Thyroid gland (tissue), 4 donors: ENCODE measurements at regions not wholly inside any gene's neighbourhood (a gene's known extent, or its start where the extent isn't known, plus 50 kb on each side); places are given as distances from the start of the nearest gene placed in this dataset.

ENCODE experiments used
- DNase-seq, 2 donors: peaks; one replicate each; pipeline ENCODE4 v3.0.0-alpha.2; 2019
- H3K27ac ChIP-seq, 3 donors: fragments of 200-600 bp; sonication (generic); 1 replicate in 2 of 3; 2 replicates in 1 of 3; pipeline ENCODE4 v1.5.1; 2016 to 2019; ENCODE audit warnings: mild to moderate bottlenecking in 1 of 3, moderate library complexity in 1 of 3
- H3K27me3 ChIP-seq: fragments of 200-600 bp; sonication (generic); one replicate; pipeline ENCODE4 v1.5.1; 2019
- H3K36me3 ChIP-seq, 2 donors: fragments of 200-600 bp; sonication (generic); one replicate each; pipeline ENCODE4 v1.5.1; 2016 to 2019
- H3K4me1 ChIP-seq, 2 donors: fragments of 200-600 bp; sonication (generic); one replicate each; pipeline ENCODE4 v1.5.1; 2017 to 2019
- H3K4me3 ChIP-seq, 3 donors: fragments of 200-600 bp; sonication (generic); replicated peaks in 1 of 3; 1 replicate in 2 of 3; 2 replicates in 1 of 3; pipeline ENCODE4 v1.5.1; 2016; ENCODE audit warnings: mild to moderate bottlenecking in 1 of 3
- H3K9me3 ChIP-seq: fragments of 200-600 bp; sonication (generic); one replicate; pipeline ENCODE4 v1.5.1; 2017
- POLR2A ChIP-seq, 2 donors: fragments of 450-650 bp; IDR thresholded peaks; one replicate each; pipeline ENCODE4 v1.6.1; 2017; ENCODE audit warnings: antibody characterized with exemption in 2 of 2, mild to moderate bottlenecking in 2 of 2, moderate library complexity in 1 of 2
- WGBS, 2 donors: methylation state at CpG; one replicate each; pipeline ENCODE4 v1.1.5; 2017; 5-methylcytosine and 5-hydroxymethylcytosine counted together
- intact Hi-C: fragments of 100-400 bp; cut with DNase I; formaldehyde crosslinking; loops from one replicate; pipeline ENCODE4 v1.15.1; 2023
- TF ChIP-seq, protein P1 (sequence below), 6 experiments: fragments of 200-600 bp in 3 of 6; fragments of 450-650 bp in 3 of 6; sonication (generic) in 3 of 6; IDR thresholded peaks; one replicate each; pipeline ENCODE4 v1.5.1; 2016 to 2019; ENCODE audit warnings: antibody characterized with exemption in 6 of 6, mild to moderate bottlenecking in 2 of 6, inconsistent platforms in 1 of 6, moderate library complexity in 1 of 6

GRCh38 chr4:126338548-126338947, 1023.8 kb downstream of the FAT4 start:
- Histone ChIP-seq H3K4me1 (no peaks in the 10 kb centered on the region), H3K27me3 (no peaks in the 10 kb centered on the region), H3K27ac (no peak overlapping the region), H3K4me3 (no peak overlapping the region), H3K36me3 (no peaks in the 10 kb centered on the region), H3K9me3 (no peaks in the 10 kb centered on the region)
- WGBS, 2 donors: 75 to 88% methylated on average over 2 of the region's 2 CpGs
- no peak for DNase-seq
- TF ChIP-seq, protein P1, sequence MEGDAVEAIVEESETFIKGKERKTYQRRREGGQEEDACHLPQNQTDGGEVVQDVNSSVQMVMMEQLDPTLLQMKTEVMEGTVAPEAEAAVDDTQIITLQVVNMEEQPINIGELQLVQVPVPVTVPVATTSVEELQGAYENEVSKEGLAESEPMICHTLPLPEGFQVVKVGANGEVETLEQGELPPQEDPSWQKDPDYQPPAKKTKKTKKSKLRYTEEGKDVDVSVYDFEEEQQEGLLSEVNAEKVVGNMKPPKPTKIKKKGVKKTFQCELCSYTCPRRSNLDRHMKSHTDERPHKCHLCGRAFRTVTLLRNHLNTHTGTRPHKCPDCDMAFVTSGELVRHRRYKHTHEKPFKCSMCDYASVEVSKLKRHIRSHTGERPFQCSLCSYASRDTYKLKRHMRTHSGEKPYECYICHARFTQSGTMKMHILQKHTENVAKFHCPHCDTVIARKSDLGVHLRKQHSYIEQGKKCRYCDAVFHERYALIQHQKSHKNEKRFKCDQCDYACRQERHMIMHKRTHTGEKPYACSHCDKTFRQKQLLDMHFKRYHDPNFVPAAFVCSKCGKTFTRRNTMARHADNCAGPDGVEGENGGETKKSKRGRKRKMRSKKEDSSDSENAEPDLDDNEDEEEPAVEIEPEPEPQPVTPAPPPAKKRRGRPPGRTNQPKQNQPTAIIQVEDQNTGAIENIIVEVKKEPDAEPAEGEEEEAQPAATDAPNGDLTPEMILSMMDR (IDR thresholded peaks at IDR 0.05): no peak
- TF ChIP-seq POLR2A (IDR thresholded peaks at IDR 0.05): no peak
- intact Hi-C loops: no loop called here

DNA sequence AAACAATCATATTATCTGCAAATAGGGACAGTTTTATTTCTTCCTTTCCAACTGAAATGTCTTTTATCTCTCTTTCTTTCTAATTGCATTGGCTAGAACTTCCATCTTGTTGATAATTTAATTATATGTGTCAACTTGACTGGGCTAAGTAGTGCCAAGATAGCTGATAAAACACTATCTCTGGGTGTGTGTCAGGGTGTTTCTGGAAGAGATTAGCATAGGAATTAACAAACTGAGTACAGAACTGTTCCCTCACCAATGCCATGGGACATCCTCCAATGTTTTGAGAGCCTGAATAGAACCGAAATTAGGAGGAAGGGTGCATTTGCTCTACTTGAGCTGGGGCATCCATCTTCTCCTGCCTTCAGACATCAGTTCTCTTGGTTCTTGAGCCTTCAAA, 1027.2 kb downstream of the FAT4 start:
- Histone ChIP-seq H3K4me3 (no peak overlapping the region), H3K27ac (no peak overlapping the region), H3K4me1 (no peaks in the 10 kb centered on the region), H3K9me3 (no peaks in the 10 kb centered on the region), H3K27me3 (no peaks in the 10 kb centered on the region), H3K36me3 (no peaks in the 10 kb centered on the region)
- no peak for DNase-seq
- no peak for TF ChIP-seq POLR2A (IDR thresholded peaks at IDR 0.05)
- TF ChIP-seq, protein P1 (IDR thresholded peaks at IDR 0.05): no peak
- intact Hi-C loops: no loop called here
- WGBS, 2 donors: 65 to 94% methylated on average over 1 of the region's 1 CpG

- Histone ChIP-seq H3K4me1 (no peaks in the 10 kb centered on the region), H3K36me3 (no peaks in the 10 kb centered on the region), H3K4me3 (no peak overlapping the region), H3K27ac (no peak overlapping the region), H3K27me3 (no peaks in the 10 kb centered on the region), H3K9me3 (no peaks in the 10 kb centered on the region)
- intact Hi-C loops: no loop called here
- DNase-seq: no peak
- TF ChIP-seq, protein P1 (IDR thresholded peaks at IDR 0.05): no peak
- no peak for TF ChIP-seq POLR2A (IDR thresholded peaks at IDR 0.05)
- 85 to 95% methylated on average over 6 of the region's 6 CpGs for WGBS, 2 donors
Observed at GRCh38 chr4:126344472-126344871, 1029.7 kb downstream of the FAT4 start.

- intact Hi-C loops: no loop called here
- H3K27me3 ChIP-seq: no peaks in the 10 kb centered on the region
- TF ChIP-seq POLR2A (IDR thresholded peaks at IDR 0.05): no peak
- TF ChIP-seq, protein P1 (IDR thresholded peaks at IDR 0.05): no peak
- H3K36me3 ChIP-seq: no peaks in the 10 kb centered on the region
- no peaks in the 10 kb centered on the region for H3K9me3 ChIP-seq
- H3K4me1 ChIP-seq: no peaks in the 10 kb centered on the region
- WGBS, 2 donors: 50 to 66% methylated on average over 2 of the region's 2 CpGs
- H3K4me3 ChIP-seq: no peak overlapping the region
- no peak for DNase-seq
- no peak overlapping the region for H3K27ac ChIP-seq
Observed at GRCh38 chr4:126346654-126347053, 1031.9 kb downstream of the FAT4 start.

DNA sequence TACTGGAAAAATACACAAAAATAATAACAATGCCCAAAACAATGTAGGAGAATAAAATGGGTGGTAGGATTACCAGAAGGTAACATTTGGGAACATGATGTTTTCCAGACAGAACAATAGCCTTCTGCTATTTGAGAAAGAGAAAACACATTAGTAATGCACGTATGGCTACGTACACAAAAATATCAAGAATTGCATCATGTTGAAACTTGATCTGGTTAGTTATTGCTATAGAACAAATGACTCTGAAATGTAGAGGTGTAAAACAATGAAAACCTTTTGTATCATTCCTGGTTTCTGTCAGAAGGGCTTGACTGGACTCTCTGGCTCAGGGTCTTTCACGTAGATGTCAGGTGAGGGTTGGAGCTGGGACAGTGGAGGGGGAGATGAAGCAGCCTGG, 1040.0 kb downstream of the FAT4 start:
- no peaks in the 10 kb centered on the region for H3K4me1 ChIP-seq
- no peak for DNase-seq
- H3K9me3 ChIP-seq: no peaks in the 10 kb centered on the region
- H3K27ac ChIP-seq: no peak overlapping the region
- TF ChIP-seq POLR2A (IDR thresholded peaks at IDR 0.05): no peak
- TF ChIP-seq, protein P1 (IDR thresholded peaks at IDR 0.05): no peak
- no peaks in the 10 kb centered on the region for H3K27me3 ChIP-seq
- H3K4me3 ChIP-seq: no peak overlapping the region
- intact Hi-C loops: no loop called here
- H3K36me3 ChIP-seq: no peaks in the 10 kb centered on the region
- WGBS, 2 donors: 91 to 92% methylated on average over 3 of the region's 3 CpGs
